Globus pallidus (tissue), 1 donor: ENCODE measurements at regions not wholly inside any gene's neighbourhood (a gene's known extent, or its start where the extent isn't known, plus 50 kb on each side); places are given as distances from the start of the nearest gene placed in this dataset.
"Not testable (repeated sequence)": the region's sequence is repeated elsewhere in the genome, so short reads cannot be mapped to it uniquely, and the experiment has no call there.

Experiments
- DNase-seq: peaks from one replicate; pipeline ENCODE4 v3.0.0-alpha.2; 2015; ENCODE audit warnings: low spot score

DNA sequence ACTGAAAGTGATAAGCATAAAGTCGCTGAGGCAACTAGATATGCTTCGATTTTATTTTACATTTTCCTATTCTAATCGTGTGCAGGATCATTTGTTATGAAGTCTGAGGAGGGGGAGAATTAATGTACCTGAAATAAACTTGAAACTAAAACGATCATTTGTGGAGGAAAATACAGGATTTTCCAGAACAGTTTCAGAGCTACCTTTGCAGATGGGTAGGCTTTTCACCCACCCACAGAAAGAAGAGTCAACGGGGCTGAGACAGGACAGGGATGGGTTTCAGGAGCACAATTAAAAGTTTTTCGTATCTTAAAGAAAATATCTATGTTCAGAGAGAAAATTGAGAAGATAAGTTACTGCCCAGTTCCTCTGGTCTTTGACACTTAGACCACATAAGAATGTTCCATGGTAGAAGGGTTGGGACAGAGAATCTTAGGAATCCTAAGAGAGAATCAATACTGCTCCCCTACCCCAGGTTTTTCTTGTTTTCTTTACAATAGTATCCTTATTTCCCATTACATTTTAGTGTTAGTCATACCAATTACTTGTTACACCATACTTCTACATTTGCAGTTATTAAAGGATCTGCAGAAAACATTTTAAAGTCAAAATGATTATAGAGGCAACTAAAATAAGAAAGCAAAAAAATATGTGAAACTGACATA is 211.4 kb downstream of the DEPDC1B start:
- no peak for DNase-seq

- DNase-seq = no peak
Observed at GRCh38 chr5:60487885-60488442, 212.0 kb downstream of the DEPDC1B start.

DNA sequence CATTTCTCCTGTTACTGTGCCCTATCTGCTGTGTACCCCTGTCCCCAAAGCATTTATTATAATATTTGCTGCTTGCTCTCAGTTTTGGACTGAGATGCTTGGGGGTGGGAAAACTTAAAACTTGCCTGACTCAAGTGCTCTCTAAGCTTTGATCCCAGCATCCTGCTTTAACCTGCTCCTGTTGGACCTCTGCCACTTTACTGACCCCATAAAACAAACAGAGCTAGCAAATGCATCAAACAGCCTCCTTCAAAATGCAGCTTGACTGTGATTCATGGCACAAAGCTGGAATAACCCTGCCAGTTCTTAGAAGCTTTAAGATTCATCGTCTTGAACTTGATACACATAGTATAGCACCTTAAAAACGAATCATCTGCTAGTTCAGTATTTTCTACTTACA is 212.5 kb downstream of the DEPDC1B start:
- DNase-seq = no peak

DNA sequence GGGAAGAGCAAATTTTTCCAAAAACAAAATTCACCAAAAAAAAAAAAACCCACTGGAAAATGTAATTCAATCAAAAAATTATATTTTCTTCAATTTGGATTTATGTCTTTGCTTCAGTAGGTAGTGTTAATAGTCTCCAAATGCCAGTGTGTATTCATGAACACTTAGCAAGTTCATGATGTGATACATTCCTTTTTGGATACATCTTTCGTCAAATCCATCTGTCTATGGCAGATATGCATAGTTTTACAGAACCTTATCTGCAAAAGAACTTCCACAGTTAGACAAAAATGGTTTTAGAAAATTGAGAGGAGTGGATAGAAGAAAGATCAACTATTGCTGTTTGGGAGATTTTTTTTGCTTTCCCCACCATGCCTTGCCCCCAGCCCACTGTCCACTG is 214.6 kb downstream of the DEPDC1B start:
- no peak for DNase-seq

- no peak for DNase-seq
Observed at GRCh38 chr5:60483050-60483449, 216.9 kb downstream of the DEPDC1B start.

DNA sequence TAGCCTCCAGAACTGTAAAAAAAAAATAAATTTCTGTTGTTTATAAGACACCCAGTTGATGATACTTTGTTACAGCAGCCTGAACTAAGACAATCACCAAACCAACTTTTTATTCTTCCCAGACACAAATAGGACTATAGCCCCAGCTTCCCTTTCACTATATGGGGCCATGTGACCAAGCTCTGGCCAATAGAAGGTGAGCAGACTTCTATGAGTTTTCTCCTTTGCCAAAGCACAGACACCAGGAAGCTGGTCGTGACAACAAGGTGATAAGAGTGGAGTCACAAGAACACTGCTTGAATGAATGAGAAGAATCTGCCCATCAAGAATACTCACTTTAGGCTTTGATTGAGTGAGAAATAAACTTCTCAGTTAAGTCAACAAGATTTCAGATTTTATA is 217.7 kb downstream of the DEPDC1B start:
- DNase-seq = no peak

GRCh38 chr5:60479542-60479941 is 220.4 kb downstream of the DEPDC1B start:
- no peak for DNase-seq

DNA sequence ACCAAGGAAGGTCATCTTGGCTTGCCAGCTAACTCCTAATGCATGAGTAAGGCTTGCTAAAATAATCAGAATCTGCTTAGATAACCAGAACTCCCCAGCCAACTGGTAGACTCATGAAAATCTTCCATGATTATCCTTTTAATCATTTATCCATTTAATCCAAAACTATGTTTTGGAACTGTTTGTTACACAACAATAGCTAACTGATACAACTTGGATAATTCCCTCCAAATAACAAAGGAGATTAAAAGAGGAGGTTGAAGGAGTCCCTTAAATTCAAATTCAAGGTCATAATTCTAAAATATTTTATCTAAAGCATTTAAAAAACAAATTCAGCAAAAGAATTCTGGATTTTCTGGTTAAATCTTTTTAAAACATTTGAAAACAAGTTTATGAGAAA is 222.1 kb downstream of the DEPDC1B start:
- DNase-seq = no peak

DNA sequence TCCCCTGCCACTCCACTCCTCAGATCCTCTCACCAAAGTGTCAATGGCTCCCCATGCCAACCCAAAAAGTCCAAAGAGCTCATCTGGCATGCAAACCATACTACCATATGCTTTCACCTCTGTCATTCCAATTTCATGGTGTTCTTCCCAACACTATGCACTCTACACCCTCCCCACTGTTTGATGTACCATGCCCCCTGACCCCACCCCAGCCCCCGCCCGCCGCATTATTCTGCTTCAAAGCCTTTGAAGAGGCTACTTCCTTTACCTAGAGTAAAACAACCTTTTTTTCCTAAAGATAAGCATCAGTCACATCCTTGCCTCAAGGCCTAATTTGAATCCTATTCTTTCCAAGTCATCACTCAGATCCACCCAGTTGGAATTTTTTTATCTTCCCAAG is 226.3 kb downstream of the DEPDC1B start:
- DNase-seq = no peak

- DNase-seq = not testable (repeated sequence)
Observed at GRCh38 chr5:60473027-60473426, 226.9 kb downstream of the DEPDC1B start.

- no peak for DNase-seq
Observed at GRCh38 chr5:60470881-60471280, 229.1 kb downstream of the DEPDC1B start.

DNA sequence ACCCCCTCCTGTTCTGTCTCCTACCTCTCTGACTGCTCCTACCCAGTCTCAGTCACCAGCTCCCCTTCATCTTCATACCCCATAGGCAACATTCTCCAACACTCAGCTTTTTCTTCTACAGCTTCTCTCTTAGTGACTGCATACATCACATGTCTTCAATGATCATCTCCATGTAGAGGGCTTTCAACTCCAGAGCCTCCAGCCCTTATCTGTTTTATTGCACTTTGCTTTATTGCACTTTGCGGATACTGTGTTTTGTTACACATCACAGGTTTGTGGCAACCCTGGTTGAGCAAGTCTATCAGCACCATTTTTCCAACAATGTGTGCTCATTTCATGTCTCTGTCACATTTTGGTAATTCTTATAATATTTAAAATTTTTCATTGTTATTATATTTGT is 230.7 kb downstream of the DEPDC1B start:
- no peak for DNase-seq

GRCh38 chr5:60463179-60463868 is 236.6 kb downstream of the DEPDC1B start:
- no peak for DNase-seq

- no peak for DNase-seq
Observed at GRCh38 chr5:60458666-60459065, 241.3 kb downstream of the DEPDC1B start.

GRCh38 chr5:60457233-60457632 is 242.7 kb downstream of the DEPDC1B start:
- DNase-seq = no peak

GRCh38 chr5:60455589-60455988 is 244.4 kb downstream of the DEPDC1B start:
- no peak for DNase-seq

GRCh38 chr5:60454277-60454676 is 245.7 kb downstream of the DEPDC1B start:
- DNase-seq = not testable (repeated sequence)

GRCh38 chr5:60453186-60453976 is 246.6 kb downstream of the DEPDC1B start:
- no peak for DNase-seq

GRCh38 chr5:60448600-60448999 is 251.4 kb downstream of the DEPDC1B start:
- no peak for DNase-seq

DNA sequence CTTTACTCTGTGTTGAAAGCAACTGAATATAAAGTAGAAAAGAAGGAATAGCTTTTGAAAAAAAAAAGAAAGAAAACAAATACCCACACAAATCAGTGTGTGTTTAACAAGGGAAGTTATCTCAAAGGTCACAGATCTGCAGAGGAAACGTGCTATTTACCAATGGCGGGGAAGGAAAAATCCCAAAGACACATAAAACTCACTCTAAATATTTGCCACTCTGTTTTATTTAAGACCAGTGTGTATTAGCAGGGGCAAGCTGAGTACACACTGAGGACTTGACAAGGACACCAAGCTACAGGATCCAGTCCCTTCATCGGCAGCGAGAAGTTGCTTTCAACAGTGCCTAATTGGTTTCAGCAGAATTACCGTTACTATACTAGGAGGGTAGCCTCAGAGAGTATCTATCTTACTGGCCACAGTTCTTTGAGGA is 252.5 kb downstream of the DEPDC1B start:
- no peak for DNase-seq

GRCh38 chr5:60446917-60447316 is 253.0 kb downstream of the DEPDC1B start:
- DNase-seq = no peak

- no peak for DNase-seq
Observed at GRCh38 chr5:60445921-60446320, 254.0 kb downstream of the DEPDC1B start.

DNA sequence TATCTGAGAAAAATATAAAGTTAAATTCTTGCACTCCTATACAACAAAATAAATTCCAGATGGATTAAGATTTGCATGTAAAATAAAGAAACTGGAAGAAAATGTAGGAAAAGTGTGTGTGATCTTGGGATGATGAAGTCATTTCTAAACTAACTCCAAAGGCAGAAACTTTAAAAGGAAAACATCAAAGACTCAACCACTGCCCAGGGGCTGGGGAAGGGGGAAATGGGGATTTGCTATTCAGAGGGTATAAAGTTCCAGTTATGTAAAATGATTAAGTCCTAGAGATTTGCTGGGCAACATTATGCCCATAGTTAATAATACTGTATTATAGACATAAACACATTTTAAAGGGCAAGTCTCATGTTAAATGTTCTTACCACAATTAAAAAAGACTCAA is 254.5 kb downstream of the DEPDC1B start:
- no peak for DNase-seq
